ENCODE measurements at regions not wholly inside any gene's neighbourhood (a gene's known extent, or its start where the extent isn't known, plus 50 kb on each side); places are given as distances from the start of the nearest gene placed in this dataset.

- intact Hi-C loops (cut with DNase I, micrococcal nuclease), result no loop called here
Observed at GRCh38 chr20:61129311-61129710, 122.8 kb upstream of the CDH4 start.

GRCh38 chr20:61130156-61130555 is 121.9 kb upstream of the CDH4 start:
- intact Hi-C loops (cut with DNase I, micrococcal nuclease), result no loop called here
- H3K36me3 ChIP-seq (ENCODE audit: low read depth), result no peaks in the 10 kb centered on the region

More at GRCh38 chr20:61129311-61129710, 122.8 kb upstream of the CDH4 start:
- no peaks in the 10 kb centered on the region for H3K36me3 ChIP-seq (ENCODE audit: low read depth)
- no peak for TF ChIP-seq CTCF (IDR thresholded peaks at IDR 0.05)
- no peak for ATAC-seq
- H3K4me1 ChIP-seq (ENCODE audit: low read depth), result no peaks in the 10 kb centered on the region
- DNase-seq, result no peak
- no peak overlapping the region for H3K4me3 ChIP-seq
- H3K9me3 ChIP-seq, result no peaks in the 10 kb centered on the region

GRCh38 chr20:61131944-61132343 is 120.1 kb upstream of the CDH4 start:
- DNase-seq, result no peak
- intact Hi-C loops (cut with DNase I, micrococcal nuclease), result no loop called here

More at GRCh38 chr20:61130156-61130555, 121.9 kb upstream of the CDH4 start:
- DNase-seq (no peak), ATAC-seq (no peak)
- Histone ChIP-seq H3K9me3 (no peaks in the 10 kb centered on the region), H3K4me3 (no peak overlapping the region), H3K4me1 (ENCODE audit: low read depth) (no peaks in the 10 kb centered on the region)
- TF ChIP-seq CTCF (IDR thresholded peaks at IDR 0.05), result no peak

DNA sequence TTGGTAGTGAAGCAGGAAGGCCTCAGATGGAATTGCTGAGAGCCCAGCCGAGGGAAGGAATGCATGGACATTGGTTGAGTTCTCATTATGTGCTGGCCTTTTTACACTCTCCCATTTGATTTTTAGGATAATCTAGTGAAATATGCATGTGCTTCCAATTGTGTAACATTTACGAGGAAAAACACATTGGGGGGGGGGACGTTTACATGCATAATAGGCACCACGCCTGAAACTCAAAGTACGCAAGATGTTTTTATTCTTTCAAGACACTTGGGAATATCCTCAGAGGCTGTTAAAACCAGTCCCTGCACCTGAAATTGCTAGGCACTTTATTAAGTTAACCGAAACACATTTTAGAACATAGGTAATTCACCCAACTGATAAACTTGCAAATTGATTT is 118.5 kb upstream of the CDH4 start:
- DNase-seq, result no peak
- ATAC-seq, result no peak

More at GRCh38 chr20:61131944-61132343, 120.1 kb upstream of the CDH4 start:
- Histone ChIP-seq H3K9me3 (no peaks in the 10 kb centered on the region), H3K4me1 (ENCODE audit: low read depth) (no peaks in the 10 kb centered on the region), H3K36me3 (ENCODE audit: low read depth) (no peaks in the 10 kb centered on the region), H3K4me3 (no peak overlapping the region)
- no peak for TF ChIP-seq CTCF (IDR thresholded peaks at IDR 0.05)
- ATAC-seq, result no peak

GRCh38 chr20:61134296-61135030 is 117.6 kb upstream of the CDH4 start:
- no peak overlapping the region for H3K4me3 ChIP-seq
- TF ChIP-seq CTCF (IDR thresholded peaks at IDR 0.05), result no peak
- no peak for ATAC-seq

More for the DNA sequence above, 118.5 kb upstream of the CDH4 start:
- Histone ChIP-seq H3K9me3 (no peaks in the 10 kb centered on the region), H3K36me3 (ENCODE audit: low read depth) (no peaks in the 10 kb centered on the region), H3K4me3 (no peak overlapping the region), H3K4me1 (ENCODE audit: low read depth) (no peaks in the 10 kb centered on the region)
- intact Hi-C loops (cut with DNase I, micrococcal nuclease), result no loop called here
- no peak for TF ChIP-seq CTCF (IDR thresholded peaks at IDR 0.05)

More at GRCh38 chr20:61134296-61135030, 117.6 kb upstream of the CDH4 start:
- intact Hi-C loops (cut with DNase I, micrococcal nuclease), result no loop called here
- Histone ChIP-seq H3K4me1 (ENCODE audit: low read depth) (no peaks in the 10 kb centered on the region), H3K36me3 (ENCODE audit: low read depth) (no peaks in the 10 kb centered on the region), H3K9me3 (no peaks in the 10 kb centered on the region)
- no peak for DNase-seq
